GM19043 (cell line): ENCODE measurements at regions not wholly inside any gene's neighbourhood (a gene's known extent, or its start where the extent isn't known, plus 50 kb on each side); places are given as distances from the start of the nearest gene placed in this dataset.

Experiments
- ATAC-seq: cut with Tn5 transposase; IDR thresholded peaks from one replicate; pipeline ENCODE4 v1.9.1; 2021; ENCODE audit warnings: low read depth; ENCODE audit not compliant: unreplicated experiment

DNA sequence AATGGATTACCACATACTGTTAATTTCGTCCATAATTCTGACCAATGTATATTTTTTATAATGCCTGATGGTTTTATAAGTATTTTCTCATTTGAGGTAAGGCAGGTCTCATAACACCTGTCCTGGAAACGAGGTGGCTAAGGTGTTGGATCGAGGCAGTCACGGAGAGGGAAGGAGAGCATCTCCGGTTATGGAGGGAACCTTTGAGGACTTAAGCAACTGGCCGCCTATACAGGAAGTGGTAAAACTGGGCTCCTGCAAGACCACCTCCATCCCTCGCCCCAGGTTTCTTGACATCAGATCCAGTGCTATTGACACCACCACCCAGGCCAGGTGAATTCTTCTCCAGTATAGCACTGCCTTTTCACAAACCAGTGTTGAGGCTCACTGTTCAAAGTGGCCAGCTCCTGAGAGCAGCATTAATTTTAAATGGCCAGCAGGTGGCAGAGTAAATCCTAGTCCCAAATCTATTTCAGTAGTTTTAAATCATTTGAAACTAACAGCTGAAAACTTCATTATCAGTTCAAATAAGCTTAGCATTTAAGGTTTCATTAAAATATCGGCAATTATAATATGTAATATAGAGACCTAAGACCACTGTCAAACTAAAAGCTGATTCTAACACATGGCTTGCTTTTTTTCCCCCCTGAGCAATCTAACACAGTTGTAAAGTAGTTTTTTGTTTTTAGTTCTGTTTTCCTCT is 100.8 kb downstream of the PPM1A start:
- ATAC-seq = peak; percentile 61

DNA sequence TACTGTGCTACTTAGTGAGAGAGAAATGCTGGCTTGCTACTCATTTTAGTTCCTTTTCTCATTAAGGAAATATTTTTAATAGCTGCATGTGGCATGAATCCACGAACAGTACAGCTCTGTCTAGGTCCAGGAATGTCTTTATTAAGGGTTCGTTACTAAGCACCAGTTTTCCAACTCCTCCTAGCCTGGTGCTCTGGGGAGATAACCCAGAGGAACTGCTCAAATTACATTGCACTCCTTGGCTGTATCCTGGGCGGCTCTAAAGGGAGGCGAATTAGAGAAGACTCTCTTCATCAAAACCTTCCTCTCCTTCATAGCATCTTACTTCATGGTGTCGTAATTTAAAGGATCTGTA is 101.3 kb downstream of the PPM1A start:
- ATAC-seq = no peak

DNA sequence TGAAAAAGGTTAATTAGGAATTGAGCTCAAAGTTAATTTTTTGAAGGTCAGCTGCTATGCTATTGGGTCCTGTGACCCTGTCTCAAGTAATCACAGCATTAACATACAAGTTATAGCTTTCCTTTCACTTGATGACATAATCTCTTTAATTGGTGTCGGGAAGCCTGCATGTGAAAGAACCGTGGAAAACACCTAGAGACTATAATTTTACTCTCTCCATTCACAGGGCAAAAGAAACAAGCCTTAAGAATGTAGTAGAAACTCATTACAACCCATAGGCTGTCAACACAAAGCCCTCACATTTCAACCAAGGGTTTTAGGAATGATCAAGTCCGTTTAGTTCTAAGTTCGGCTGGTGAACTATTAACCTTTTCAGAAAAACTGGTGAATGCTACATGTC is 104.4 kb downstream of the PPM1A start:
- no peak for ATAC-seq

DNA sequence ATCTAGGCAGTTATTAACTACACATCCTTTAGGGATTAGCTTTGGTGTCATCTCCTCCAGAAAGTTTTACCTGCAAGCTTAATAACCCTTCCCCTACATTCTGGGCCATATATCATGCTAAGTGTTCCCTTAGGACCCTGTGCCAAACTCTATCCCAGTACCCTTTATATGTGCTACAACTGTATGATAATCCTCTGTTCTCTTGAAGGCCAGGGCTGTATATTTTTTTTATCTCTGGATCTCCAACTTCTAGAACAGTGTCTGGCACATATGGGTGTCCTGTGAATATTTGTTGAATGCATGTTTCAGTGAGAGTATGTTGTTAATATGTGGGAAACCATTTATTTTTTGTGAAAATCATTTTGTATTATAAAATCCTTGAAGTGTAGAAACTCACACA is 106.7 kb downstream of the PPM1A start:
- ATAC-seq = no peak

DNA sequence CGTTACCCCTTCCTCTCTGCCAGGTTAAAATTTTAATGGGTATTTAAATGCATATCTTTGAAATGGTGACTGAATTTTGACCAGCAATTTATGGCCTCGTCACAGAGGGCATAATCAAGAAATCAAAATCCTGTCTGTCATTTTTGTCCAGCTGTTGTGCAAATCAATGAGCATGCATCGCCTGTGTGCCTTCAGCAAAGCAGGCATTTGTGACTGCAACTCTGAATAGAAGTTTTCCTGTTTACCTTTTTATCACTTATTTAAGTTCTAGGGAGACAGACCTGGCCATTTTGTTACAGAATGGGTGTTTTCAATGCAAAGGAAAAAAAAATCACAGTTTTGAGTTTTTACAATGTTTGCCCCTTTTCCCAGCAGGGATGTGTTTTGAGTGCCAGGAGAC is 107.4 kb downstream of the PPM1A start:
- ATAC-seq = no peak

DNA sequence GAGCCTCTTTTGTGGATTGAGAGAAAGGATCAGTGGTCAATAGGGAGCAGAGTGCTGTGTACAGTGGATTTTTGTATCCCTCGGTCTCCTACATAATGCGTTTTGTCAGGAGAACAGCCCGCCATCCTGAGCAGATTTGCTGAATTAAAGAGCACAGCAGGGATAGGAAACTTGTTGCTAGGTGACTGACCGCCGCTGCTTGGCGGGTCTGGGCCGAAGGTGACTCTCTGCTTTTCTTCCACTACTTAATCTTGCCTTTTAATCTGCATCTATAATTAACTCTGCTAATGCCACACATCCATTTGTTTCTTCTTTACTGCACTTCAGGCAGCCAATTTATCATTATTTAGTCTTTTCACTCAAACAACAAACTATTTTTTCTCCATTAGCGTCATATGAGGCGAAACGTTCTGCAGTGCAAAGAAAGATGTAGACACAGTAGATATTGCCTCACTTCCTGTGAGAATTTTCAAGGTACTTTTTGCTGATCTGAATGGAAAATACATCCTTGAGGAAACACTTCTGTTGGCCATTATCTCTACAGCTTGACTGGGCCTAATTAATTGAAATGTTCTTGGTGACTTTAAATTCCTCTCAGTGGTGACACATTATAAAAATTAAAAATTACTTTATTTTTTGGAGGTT is 108.0 kb downstream of the PPM1A start:
- ATAC-seq = no peak

DNA sequence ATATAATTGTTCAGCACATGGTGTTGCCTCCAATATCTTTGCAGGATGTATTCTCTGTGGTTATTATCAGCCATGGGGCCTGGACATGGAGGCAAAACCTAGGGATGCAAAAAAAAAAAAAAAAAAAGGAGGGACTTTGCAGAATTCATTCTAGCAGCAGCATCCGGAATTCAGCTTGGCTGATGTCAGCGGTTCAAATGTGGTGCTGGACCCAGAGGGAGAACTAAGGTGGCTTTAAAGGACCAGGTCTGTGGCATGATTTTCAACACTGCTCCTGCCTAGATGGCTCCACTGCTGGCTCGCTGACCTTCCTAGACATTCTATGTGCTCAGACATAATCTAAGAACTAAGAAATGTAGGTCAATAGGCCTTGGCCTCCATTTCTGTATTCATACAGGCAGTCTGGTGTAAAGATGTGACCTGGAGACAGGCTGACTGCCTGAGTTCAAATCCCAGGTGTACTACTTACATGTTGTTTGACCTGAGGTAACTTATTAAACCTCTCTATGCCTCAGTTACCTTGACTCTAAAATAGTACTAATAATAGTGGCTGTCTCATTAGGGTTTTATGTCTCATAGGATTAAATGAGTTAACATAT is 108.6 kb downstream of the PPM1A start:
- no peak for ATAC-seq

DNA sequence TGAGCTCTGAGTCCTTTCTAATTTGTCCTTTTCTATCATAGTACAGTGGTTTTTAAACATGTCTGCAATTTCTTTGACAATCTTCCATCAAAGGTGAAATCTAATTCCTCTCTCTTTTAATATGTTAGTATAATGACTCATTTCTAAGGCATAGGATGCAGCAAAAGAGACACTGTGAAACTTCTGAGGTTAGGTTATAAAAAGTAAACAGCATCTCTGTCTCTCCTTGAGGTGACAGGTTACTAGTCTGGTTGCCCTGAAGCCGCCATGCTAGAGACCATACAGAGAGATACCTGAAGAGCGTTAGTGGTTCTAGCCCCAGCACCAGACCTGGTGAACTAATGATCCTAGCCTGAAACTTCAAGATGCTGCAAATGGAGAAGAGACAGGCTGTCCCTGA is 114.3 kb downstream of the PPM1A start:
- no peak for ATAC-seq

DNA sequence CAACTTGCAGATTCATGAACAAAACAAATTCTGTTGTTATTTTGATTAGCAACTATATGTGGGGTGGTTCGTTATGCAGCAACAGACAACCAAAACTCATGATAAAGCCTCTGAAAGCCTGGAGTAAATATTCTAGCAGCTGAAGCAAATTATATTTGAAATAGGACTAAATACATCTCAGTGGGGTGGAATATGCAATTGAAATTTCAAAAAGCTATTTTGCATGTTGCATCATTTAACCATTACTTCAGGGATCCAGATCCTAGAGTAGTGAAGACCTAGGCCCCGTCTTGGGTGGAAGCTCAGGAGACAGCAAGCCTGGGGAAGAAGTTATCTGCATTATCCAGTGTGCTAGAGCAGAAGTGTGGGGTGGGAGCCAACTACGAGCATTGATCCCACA is 114.7 kb downstream of the PPM1A start:
- no peak for ATAC-seq

DNA sequence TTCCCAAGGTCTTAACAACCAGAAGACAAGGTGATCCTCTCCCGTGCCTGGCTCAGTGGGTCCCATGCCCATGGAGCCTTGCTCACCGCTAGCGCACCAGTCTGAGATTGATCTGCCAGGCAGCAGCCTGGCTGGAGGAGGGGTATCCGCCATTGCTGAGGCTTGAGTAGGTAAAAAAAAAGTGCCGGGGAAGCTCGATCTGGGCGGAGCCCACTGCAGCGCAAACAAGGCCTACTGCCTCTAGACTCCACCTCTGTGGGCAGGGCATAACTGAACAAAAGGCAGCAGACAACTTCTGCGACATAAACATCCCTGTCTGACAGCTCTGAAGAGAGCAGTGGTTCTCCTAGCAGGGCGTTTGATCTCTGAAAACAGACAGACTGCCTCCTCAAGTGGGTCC is 104.0 kb downstream of the C14orf39 start:
- ATAC-seq = no peak
